A549 (cell line): ENCODE measurements at regions not wholly inside any gene's neighbourhood (a gene's known extent, or its start where the extent isn't known, plus 50 kb on each side); places are given as distances from the start of the nearest gene placed in this dataset.

ENCODE experiments used
- ATAC-seq, 2 experiments: fragments of 200-7000 bp in 1 of 2; fragments of >200 bp in 1 of 2; cut with Nextera tagmentation in 1 of 2; cut with Tn5 transposase in 1 of 2; 3 replicates each; pipeline versions ENCODE4 v1.8.0 to v1.9.1; 2018 to 2020; ENCODE audit warnings: mild to moderate bottlenecking in 1 of 2, moderate library complexity in 1 of 2
- CTCF ChIA-PET: fragments of 300-600 bp; sonication (Branson Sonifier 250); formaldehyde crosslinking; extraction: SDS; loops from one replicate; lab custom pipeline; 2021; ENCODE audit warnings: antibody characterized with exemption, inconsistent platforms; lab: Yijun Ruan, JAX
- POLR2A ChIA-PET: fragments of 350-600 bp; formaldehyde crosslinking; extraction: SDS; loops from one replicate; lab custom pipeline; 2021; ENCODE audit warnings: antibody characterized with exemption, inconsistent platforms; lab: Yijun Ruan, JAX
- DNase-seq, 2 experiments: peaks; one replicate each; pipeline versions ENCODE4 v3.0.0 to v3.0.0-alpha.2; 2011 to 2016; ENCODE audit warnings: low read depth in 1 of 2, low spot score in 1 of 2
- FAIRE-seq: peaks from 2 replicates; lab custom pipeline; 2011; peaks lifted over from hg19 to GRCh38; lab: Jason Lieb, UNC
- H3K27ac ChIP-seq, 2 experiments: fragments of >200 bp; sonication (Bioruptor Twin); formaldehyde crosslinking; 3 replicates each; pipeline ENCODE4 v1.5.1; 2016 to 2017
- H3K4me1 ChIP-seq: fragments of >200 bp; sonication (Bioruptor Twin); formaldehyde crosslinking; 3 replicates; pipeline ENCODE4 v1.6.1; 2016
- H3K4me2 ChIP-seq: fragments of >200 bp; sonication (Bioruptor Twin); formaldehyde crosslinking; 3 replicates; pipeline ENCODE4 v1.6.1; 2016
- H3K4me3 ChIP-seq: fragments of >200 bp; sonication (Bioruptor Twin); formaldehyde crosslinking; 3 replicates; pipeline ENCODE4 v1.5.1; 2016
- H3K9me3 ChIP-seq: fragments of >200 bp; sonication (Bioruptor Twin); formaldehyde crosslinking; 3 replicates; pipeline ENCODE4 v1.6.1; 2016
- CEBPB ChIP-seq, 2 experiments: fragments of >200 bp in 1 of 2; sonication (Bioruptor Twin) in 1 of 2; formaldehyde crosslinking in 1 of 2; IDR thresholded peaks; 2 replicates each; pipeline ENCODE4 v1.6.1; 2012 to 2016
- CHD2 ChIP-seq: fragments of 150-350 bp; IDR thresholded peaks from 2 replicates; pipeline ENCODE4 v1.6.1; 2014; ENCODE audit warnings: low read length; ENCODE audit not compliant: partially characterized antibody
- CTCF ChIP-seq: fragments of >200 bp; sonication (Bioruptor Twin); formaldehyde crosslinking; IDR thresholded peaks from 3 replicates; pipeline ENCODE4 v1.5.1; 2016
- HDAC2 ChIP-seq: fragments of 200-600 bp; sonication (generic); IDR thresholded peaks from 2 replicates; pipeline ENCODE4 v1.6.1; 2016
- HMGXB4 ChIP-seq: fragments of 250-450 bp; sonication (Bioruptor Pico); IDR thresholded peaks from 2 replicates; pipeline ENCODE4 v1.5.0; 2021; ENCODE audit warnings: mild to moderate bottlenecking, moderate library complexity, borderline replicate concordance
- HOXB13 ChIP-seq: fragments of 250-450 bp; sonication (Bioruptor Pico); IDR thresholded peaks from 2 replicates; pipeline ENCODE4 v1.5.0; 2020; ENCODE audit warnings: low read depth, mild to moderate bottlenecking, moderate library complexity
- MYC ChIP-seq: IDR thresholded peaks from 2 replicates; pipeline ENCODE4 v1.6.1; 2012; ENCODE audit warnings: mild to moderate bottlenecking, inconsistent platforms, low read length, improper control_type of control experiment, borderline replicate concordance
- PHF8 ChIP-seq: fragments of 200-600 bp; sonication (generic); IDR thresholded peaks from 2 replicates; pipeline ENCODE4 v1.6.1; 2016; ENCODE audit warnings: low read depth, mild to moderate bottlenecking, antibody characterized with exemption, moderate library complexity, borderline replicate concordance
- REST ChIP-seq: fragments of 200-600 bp; sonication (generic); IDR thresholded peaks from 2 replicates; pipeline ENCODE4 v1.6.1; 2016; ENCODE audit warnings: antibody characterized with exemption, mild to moderate bottlenecking, moderate library complexity
- WGBS: methylation state at CpG from one replicate; pipeline ENCODE4 v1.1.6; 2017; ENCODE audit errors: missing lambda C conversion rate; 5-methylcytosine and 5-hydroxymethylcytosine counted together
- small RNA-seq, 6 experiments: library from RNA; depleted of rRNA; stranded (forward); fragments of <200 nt; gene quantifications; one replicate each; pipeline ENCODE3, GENCODE V24; 2012
- TF ChIP-seq, protein P1 (sequence below): IDR thresholded peaks from 2 replicates; pipeline ENCODE4 v1.6.1; 2012

DNA sequence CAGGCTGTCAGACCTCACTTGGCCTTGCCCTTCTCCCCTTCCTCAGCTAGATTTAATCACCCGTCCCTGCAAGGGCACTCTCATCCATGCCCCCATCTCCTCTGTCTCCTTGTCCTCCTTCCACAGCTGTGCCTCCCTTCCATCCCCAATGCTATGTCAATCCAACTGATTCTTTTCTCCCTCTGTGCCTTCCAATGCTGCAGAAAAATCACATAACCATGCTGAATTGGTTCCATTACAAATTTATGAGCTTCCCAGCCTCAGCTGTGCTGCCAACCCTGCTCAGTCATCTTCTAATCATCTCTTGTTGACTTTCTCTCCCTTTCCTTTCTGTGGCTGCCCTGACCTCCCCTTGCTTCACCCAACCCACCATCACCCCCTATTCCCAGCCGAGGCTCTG lies 56.3 kb upstream of the PIRT start:
- DNase-seq (no peak), ATAC-seq (no peak), FAIRE-seq (no peak)
- WGBS = 2% methylated on average over 2 of the region's 2 CpGs
- Histone ChIP-seq H3K27ac (no peak overlapping the region), H3K4me1 (no peaks in the 10 kb centered on the region), H3K4me3 (no peak overlapping the region)
- CTCF ChIA-PET = interaction anchor here (1.2 kb wide), 1 partner anchor 18 kb away, joined by 6 read pairs; no protein-coding TSS in a partner anchor
- POLR2A ChIA-PET = no interaction called here
- TF ChIP-seq CTCF (no peak), HDAC2 (no peak), HOXB13 (CRISPR knock-in tag) (no peak), MYC (no peak), PHF8 (no peak), CEBPB (IDR thresholded peaks at IDR 0.05) (no peak), HMGXB4 (CRISPR knock-in tag) (no peak)
- TF ChIP-seq, all 56 proteins: peak for 0
- Histone ChIP-seq H3K9me3 (0 out of 3 replicates have a peak, but pooled peaks cover 3% of the 10 kb centered on the region), H3K4me2 (no peak overlapping the region)

DNA sequence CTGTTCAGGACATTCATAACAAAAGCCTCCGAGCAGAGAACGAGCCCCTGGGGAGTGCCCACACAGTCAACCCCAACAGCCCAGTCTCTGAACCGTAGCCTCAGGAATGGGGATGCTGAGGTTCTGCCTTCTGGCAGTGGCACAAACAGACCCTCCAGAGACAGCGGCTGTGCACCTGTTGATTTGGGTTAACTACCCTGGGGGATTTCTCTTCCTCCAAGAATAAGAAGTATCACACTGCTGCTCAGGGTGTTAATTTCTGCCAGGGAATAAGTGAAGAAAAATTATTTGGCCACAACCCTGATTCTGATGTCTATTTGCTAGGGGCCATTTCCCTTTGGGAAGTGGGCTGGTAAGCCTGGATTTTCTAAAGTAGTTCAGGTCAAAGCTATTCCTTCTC lies 51.0 kb upstream of the PIRT start:
- no peak for DNase-seq
- Histone ChIP-seq H3K4me1 (no peaks in the 10 kb centered on the region), H3K4me3 (no peak overlapping the region), H3K4me2 (no peak overlapping the region), H3K9me3 (no peaks in the 10 kb centered on the region), H3K27ac (no peak overlapping the region)
- no peak for FAIRE-seq
- ATAC-seq = no peak
- 28% methylated on average over 4 of the region's 4 CpGs for WGBS
- CTCF ChIA-PET = interaction anchor here (0.5 to 2.3 kb wide), 3 partner anchors 13 to 860 kb away, joined by 3 to 11 read pairs (median 3); no protein-coding TSS in a partner anchor
- TF ChIP-seq MYC (no peak), REST (no peak), CHD2 (no peak)
- TF ChIP-seq, protein P1, sequence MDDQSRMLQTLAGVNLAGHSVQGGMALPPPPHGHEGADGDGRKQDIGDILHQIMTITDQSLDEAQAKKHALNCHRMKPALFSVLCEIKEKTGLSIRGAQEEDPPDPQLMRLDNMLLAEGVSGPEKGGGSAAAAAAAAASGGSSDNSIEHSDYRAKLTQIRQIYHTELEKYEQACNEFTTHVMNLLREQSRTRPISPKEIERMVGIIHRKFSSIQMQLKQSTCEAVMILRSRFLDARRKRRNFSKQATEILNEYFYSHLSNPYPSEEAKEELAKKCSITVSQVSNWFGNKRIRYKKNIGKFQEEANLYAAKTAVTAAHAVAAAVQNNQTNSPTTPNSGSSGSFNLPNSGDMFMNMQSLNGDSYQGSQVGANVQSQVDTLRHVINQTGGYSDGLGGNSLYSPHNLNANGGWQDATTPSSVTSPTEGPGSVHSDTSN = no peak
- POLR2A ChIA-PET = no interaction called here

Small RNAs in the stretch of these regions (small RNA-seq; reads per million reads assigned to genes)
- gene RN7SL601P = 0 reads per million in 6 experiments
